PC-9 (cell line): ENCODE measurements at regions not wholly inside any gene's neighbourhood (a gene's known extent, or its start where the extent isn't known, plus 50 kb on each side); places are given as distances from the start of the nearest gene placed in this dataset.

Experiments used
- BruUV-seq: library from RNA; stranded (reverse); fragments of 400-500 nt; replicated peaks from 2 replicates; lab custom pipeline; 2021; lab: Mats Ljungman, UMichigan
- CTCF ChIA-PET: fragments of 300-600 bp; sonication (Branson Sonifier 250); formaldehyde crosslinking; loops from one replicate; lab custom pipeline; 2022; ENCODE audit warnings: antibody characterized with exemption; lab: Charles Lee
- POLR2A ChIA-PET: fragments of 300-600 bp; sonication (Branson Sonifier 250); formaldehyde crosslinking; loops from one replicate; lab custom pipeline; 2022; ENCODE audit warnings: antibody characterized with exemption; ENCODE audit not compliant: unreplicated experiment; lab: Charles Lee
- DNase-seq, 2 experiments: peaks; one replicate each; pipeline versions ENCODE4 v3.0.0 to v3.0.0-alpha.2; 2015 to 2022; ENCODE audit warnings: mixed read lengths in 1 of 2
- H2AFZ ChIP-seq: fragments of 200-600 bp; sonication (generic); 2 replicates; pipeline ENCODE4 v1.8.1; 2017; ENCODE audit warnings: antibody characterized with exemption
- H3F3A ChIP-seq: fragments of 200-600 bp; sonication (generic); 2 replicates; pipeline ENCODE4 v1.8.1; 2017; ENCODE audit warnings: antibody characterized with exemption, mild to moderate bottlenecking, low read depth; ENCODE audit not compliant: insufficient read depth
- H3K27ac ChIP-seq: fragments of 200-600 bp; sonication (generic); 2 replicates; pipeline ENCODE4 v1.6.1; 2016; ENCODE audit warnings: mixed run types
- H3K27me3 ChIP-seq: fragments of 200-600 bp; sonication (generic); 2 replicates; pipeline ENCODE4 v1.6.1; 2016; ENCODE audit warnings: low read depth, mixed run types; ENCODE audit not compliant: insufficient read depth
- H3K36me3 ChIP-seq: fragments of 200-600 bp; sonication (generic); 2 replicates; pipeline ENCODE4 v1.6.1; 2016; ENCODE audit warnings: low read depth, mixed run types
- H3K4me1 ChIP-seq: fragments of 200-600 bp; sonication (generic); replicated peaks from 2 replicates; pipeline ENCODE4 v1.6.1; 2016; ENCODE audit warnings: mixed run types; ENCODE audit not compliant: insufficient read depth
- H3K4me2 ChIP-seq: fragments of 200-600 bp; sonication (generic); 2 replicates; pipeline ENCODE4 v1.6.1; 2017; ENCODE audit warnings: mixed run types
- H3K4me3 ChIP-seq: fragments of 200-600 bp; sonication (generic); 2 replicates; pipeline ENCODE4 v1.6.1; 2016; ENCODE audit warnings: mixed run types
- H3K79me2 ChIP-seq: fragments of 200-600 bp; sonication (generic); 2 replicates; pipeline ENCODE4 v1.6.1; 2017; ENCODE audit warnings: low read depth, mixed run types
- H3K9me2 ChIP-seq: fragments of 200-600 bp; sonication (generic); 2 replicates; pipeline ENCODE4 v1.8.1; 2017; ENCODE audit warnings: mild to moderate bottlenecking; ENCODE audit not compliant: insufficient read depth
- H3K9me3 ChIP-seq: fragments of 200-600 bp; sonication (generic); 2 replicates; pipeline ENCODE4 v1.8.1; 2016; ENCODE audit warnings: low read depth; ENCODE audit not compliant: insufficient read depth
- H4K20me1 ChIP-seq: fragments of 200-600 bp; sonication (generic); 2 replicates; pipeline ENCODE4 v1.8.1; 2017; ENCODE audit not compliant: insufficient read depth
- CTCF ChIP-seq: fragments of 200-600 bp; sonication (generic); conservative IDR thresholded peaks from 2 replicates; pipeline ENCODE4 v1.6.1; 2017; ENCODE audit warnings: mixed run types, antibody characterized with exemption, mild to moderate bottlenecking, moderate library complexity
- EZH2 ChIP-seq: fragments of 200-600 bp; sonication (generic); IDR thresholded peaks from 2 replicates; pipeline ENCODE4 v1.8.0; 2017; ENCODE audit warnings: antibody characterized with exemption, low read depth
- intact Hi-C: fragments of 100-400 bp; cut with micrococcal nuclease; formaldehyde crosslinking; loops from one replicate; pipeline ENCODE4 v1.10.0; 2022; ENCODE audit not compliant: unreplicated experiment

GRCh38 chr5:74255692-74256392 is 384.7 kb downstream of the ENC1 start:
- BruUV-seq: no TSS peak
- H3K4me3 ChIP-seq: no peak overlapping the region
- no peak overlapping the region for H2AFZ ChIP-seq
- H3F3A ChIP-seq: peaks cover 37% of the 10 kb centered on the region
- H3K27ac ChIP-seq: peak overlapping the region; percentile 98
- POLR2A ChIA-PET: no interaction called here
- peaks cover 9% of the 10 kb centered on the region; the same call in 1 of the 2 replicates for H3K9me3 ChIP-seq
- DNase-seq: no peak
- H3K4me1 ChIP-seq: peaks cover 61% of the 10 kb centered on the region
- H4K20me1 ChIP-seq: no peaks in the 10 kb centered on the region
- no peaks in the 10 kb centered on the region for H3K79me2 ChIP-seq
- no peaks in the 10 kb centered on the region for H3K27me3 ChIP-seq
- no peak overlapping the region for H3K4me2 ChIP-seq
- intact Hi-C loops: no loop called here
- no peak for TF ChIP-seq EZH2
- no peak for TF ChIP-seq CTCF
- CTCF ChIA-PET: no interaction called here
- no peaks in the 10 kb centered on the region for H3K36me3 ChIP-seq
- H3K9me2 ChIP-seq: no peaks in the 10 kb centered on the region

- intact Hi-C loops: no loop called here
- H3K9me2 ChIP-seq: no peaks in the 10 kb centered on the region
- H3K36me3 ChIP-seq: no peaks in the 10 kb centered on the region
- no peak overlapping the region for H2AFZ ChIP-seq
- no TSS peak for BruUV-seq
- ChIA-PET POLR2A (no interaction called here), CTCF (no interaction called here)
- H3K27ac ChIP-seq: no peak overlapping the region
- TF ChIP-seq CTCF (no peak), EZH2 (no peak)
- peaks cover 9% of the 10 kb centered on the region; the same call in 1 of the 2 replicates for H3K9me3 ChIP-seq
- H3K4me1 ChIP-seq: peaks cover 69% of the 10 kb centered on the region
- H4K20me1 ChIP-seq: no peaks in the 10 kb centered on the region
- no peaks in the 10 kb centered on the region for H3K27me3 ChIP-seq
- peaks cover 48% of the 10 kb centered on the region for H3F3A ChIP-seq
- no peak overlapping the region for H3K4me2 ChIP-seq
- no peaks in the 10 kb centered on the region for H3K79me2 ChIP-seq
- no peak for DNase-seq
- H3K4me3 ChIP-seq: no peak overlapping the region
Measured at GRCh38 chr5:74254257-74254656, 386.3 kb downstream of the ENC1 start.

- DNase-seq: no peak
Measured at GRCh38 chr5:74252044-74252443, 388.5 kb downstream of the ENC1 start.

More at GRCh38 chr5:74252044-74252443, 388.5 kb downstream of the ENC1 start:
- Histone ChIP-seq H3K4me1 (peaks cover 47% of the 10 kb centered on the region), H3F3A (peaks cover 31% of the 10 kb centered on the region), H4K20me1 (no peaks in the 10 kb centered on the region), H3K9me3 (peaks cover 9% of the 10 kb centered on the region; the same call in 1 of the 2 replicates), H3K9me2 (no peaks in the 10 kb centered on the region), H3K36me3 (no peaks in the 10 kb centered on the region), H2AFZ (peak overlapping the region; percentile 46; the same call in 1 of the 2 replicates), H3K4me2 (peak overlapping the region; percentile 66; the same call in 1 of the 2 replicates), H3K27me3 (no peaks in the 10 kb centered on the region), H3K4me3 (no peak overlapping the region), H3K27ac (peak overlapping the region; percentile 93), H3K79me2 (no peaks in the 10 kb centered on the region)
- ChIA-PET POLR2A (interaction anchor here (0.6 to 0.7 kb wide), 3 partner anchors 69 to 221 kb away, joined by 3 to 4 read pairs (median 4); no protein-coding TSS in a partner anchor), CTCF (no interaction called here)
- no TSS peak for BruUV-seq
- intact Hi-C loops: no loop called here
- no peak for TF ChIP-seq CTCF
- TF ChIP-seq EZH2: no peak
